OCI-LY7 (cell line): ENCODE measurements at regions not wholly inside any gene's neighbourhood (a gene's known extent, or its start where the extent isn't known, plus 50 kb on each side); places are given as distances from the start of the nearest gene placed in this dataset.

Source experiments
- BruUV-seq: library from RNA; stranded (reverse); fragments of 400-500 nt; replicated peaks from 2 replicates; lab custom pipeline; 2021; lab: Mats Ljungman, UMichigan
- CTCF ChIA-PET: fragments of 300-600 bp; sonication (Branson Sonifier 250); formaldehyde crosslinking; loops from one replicate; lab custom pipeline; 2022; ENCODE audit warnings: antibody characterized with exemption; ENCODE audit not compliant: unreplicated experiment; lab: Charles Lee
- POLR2A ChIA-PET: fragments of 300-600 bp; sonication (Branson Sonifier 250); formaldehyde crosslinking; loops from one replicate; lab custom pipeline; 2022; ENCODE audit warnings: antibody characterized with exemption; lab: Charles Lee
- DNase-seq: peaks from one replicate; pipeline ENCODE4 v3.0.0-alpha.2; 2015; ENCODE audit warnings: low spot score
- H2AFZ ChIP-seq: fragments of 200-600 bp; sonication (generic), shearing (Covaris generic); 2 replicates; pipeline ENCODE4 v1.6.1; 2014; ENCODE audit warnings: mild to moderate bottlenecking, antibody characterized with exemption, low read length, moderate library complexity
- H3K27ac ChIP-seq: fragments of 200-600 bp; sonication (generic); 2 replicates; pipeline ENCODE4 v1.5.1; 2014; ENCODE audit warnings: mixed run types, low read depth, mild to moderate bottlenecking, moderate library complexity, low read length, inconsistent platforms; ENCODE audit not compliant: poor library complexity, severe bottlenecking
- H3K36me3 ChIP-seq: fragments of 200-600 bp; sonication (generic); 2 replicates; pipeline ENCODE4 v1.6.1; 2014; ENCODE audit warnings: mild to moderate bottlenecking, antibody characterized with exemption, low read length, moderate library complexity, mixed read lengths; ENCODE audit not compliant: insufficient read depth
- H3K4me1 ChIP-seq: fragments of 200-600 bp; sonication (generic); 2 replicates; pipeline ENCODE4 v1.5.1; 2014; ENCODE audit warnings: mild to moderate bottlenecking, low read length; ENCODE audit not compliant: insufficient read depth, poor library complexity, severe bottlenecking
- H3K4me2 ChIP-seq: fragments of 200-600 bp; sonication (generic); 2 replicates; pipeline ENCODE4 v1.6.1; 2014; ENCODE audit warnings: mild to moderate bottlenecking, low read length
- H3K4me3 ChIP-seq: fragments of 200-600 bp; sonication (generic); 2 replicates; pipeline ENCODE4 v1.5.1; 2014; ENCODE audit warnings: mild to moderate bottlenecking, low read depth, low read length; ENCODE audit not compliant: poor library complexity, severe bottlenecking
- H3K79me2 ChIP-seq: fragments of 200-600 bp; sonication (generic); 2 replicates; pipeline ENCODE4 v1.6.1; 2016; ENCODE audit warnings: low read depth, mild to moderate bottlenecking, low read length, moderate library complexity, mixed read lengths; ENCODE audit not compliant: insufficient read depth
- H3K9me2 ChIP-seq: fragments of 200-600 bp; sonication (generic); 2 replicates; pipeline ENCODE4 v1.6.1; 2016; ENCODE audit warnings: mild to moderate bottlenecking, low read length, mixed read lengths; ENCODE audit not compliant: insufficient read depth
- H3K9me3 ChIP-seq: fragments of 200-600 bp; sonication (generic); 2 replicates; pipeline ENCODE4 v1.6.1; 2014; ENCODE audit warnings: mild to moderate bottlenecking, mixed run types, low read length, mixed read lengths
- H4K20me1 ChIP-seq: fragments of 200-600 bp; sonication (generic); 2 replicates; pipeline ENCODE4 v1.6.1; 2014; ENCODE audit warnings: mild to moderate bottlenecking, antibody characterized with exemption, low read length, moderate library complexity, mixed read lengths; ENCODE audit not compliant: insufficient read depth
- CTCF ChIP-seq: fragments of 200-600 bp; sonication (generic); conservative IDR thresholded peaks from 2 replicates; pipeline ENCODE4 v1.5.1; 2014; ENCODE audit warnings: mild to moderate bottlenecking, antibody characterized with exemption, low read length, moderate library complexity, mixed read lengths
- EZH2phosphoT487 ChIP-seq: fragments of 200-600 bp; sonication (generic); IDR thresholded peaks from 2 replicates; pipeline ENCODE4 v1.6.1; 2018; ENCODE audit warnings: low read depth, borderline replicate concordance, mild to moderate bottlenecking, mixed run types, antibody characterized with exemption, low read length, moderate library complexity, mixed read lengths
- intact Hi-C: fragments of 100-400 bp; cut with micrococcal nuclease; formaldehyde crosslinking; loops from one replicate; pipeline ENCODE4 v1.10.0; 2022; ENCODE audit not compliant: unreplicated experiment

- ChIA-PET CTCF (no interaction called here), POLR2A (no interaction called here)
- H3K4me2 ChIP-seq, result no peak overlapping the region
- no peaks in the 10 kb centered on the region for H3K79me2 ChIP-seq
- no TSS peak for BruUV-seq
- no peaks in the 10 kb centered on the region for H3K9me3 ChIP-seq
- H2AFZ ChIP-seq, result no peak overlapping the region
- no peaks in the 10 kb centered on the region for H3K9me2 ChIP-seq
- H4K20me1 ChIP-seq, result no peaks in the 10 kb centered on the region
- H3K36me3 ChIP-seq, result no peaks in the 10 kb centered on the region
- intact Hi-C loops, result no loop called here
- no peak overlapping the region for H3K4me3 ChIP-seq
- no peak for TF ChIP-seq CTCF
- no peak for TF ChIP-seq EZH2phosphoT487
- no peak overlapping the region for H3K27ac ChIP-seq
- H3K4me1 ChIP-seq, result no peaks in the 10 kb centered on the region
- DNase-seq, result no peak
Measured at GRCh38 chr4:120452001-120452400, 385.4 kb upstream of the MAD2L1 start.

GRCh38 chr4:120447774-120448173, 381.1 kb upstream of the MAD2L1 start:
- TF ChIP-seq CTCF, result no peak
- no peak for TF ChIP-seq EZH2phosphoT487
- no peaks in the 10 kb centered on the region for H3K9me3 ChIP-seq
- H3K4me2 ChIP-seq, result no peak overlapping the region
- no peak for DNase-seq
- H3K79me2 ChIP-seq, result no peaks in the 10 kb centered on the region
- ChIA-PET CTCF (no interaction called here), POLR2A (no interaction called here)
- intact Hi-C loops, result no loop called here
- H3K4me1 ChIP-seq, result no peaks in the 10 kb centered on the region
- no peaks in the 10 kb centered on the region for H3K9me2 ChIP-seq
- no peak overlapping the region for H3K4me3 ChIP-seq
- no peak overlapping the region for H2AFZ ChIP-seq
- BruUV-seq, result no TSS peak
- H3K36me3 ChIP-seq, result no peaks in the 10 kb centered on the region
- H4K20me1 ChIP-seq, result no peaks in the 10 kb centered on the region
- H3K27ac ChIP-seq, result no peak overlapping the region

GRCh38 chr4:120446051-120446567, 379.5 kb upstream of the MAD2L1 start:
- H3K4me3 ChIP-seq, result no peak overlapping the region
- no peak overlapping the region for H3K4me2 ChIP-seq
- no peak for TF ChIP-seq CTCF
- TF ChIP-seq EZH2phosphoT487, result no peak
- POLR2A ChIA-PET, result no interaction called here
- H3K36me3 ChIP-seq, result no peaks in the 10 kb centered on the region
- no peaks in the 10 kb centered on the region for H4K20me1 ChIP-seq
- no TSS peak for BruUV-seq
- no peaks in the 10 kb centered on the region for H3K4me1 ChIP-seq
- H3K27ac ChIP-seq, result no peak overlapping the region
- no peaks in the 10 kb centered on the region for H3K9me2 ChIP-seq
- intact Hi-C loops, result no loop called here
- H3K79me2 ChIP-seq, result no peaks in the 10 kb centered on the region
- no peaks in the 10 kb centered on the region for H3K9me3 ChIP-seq
- H2AFZ ChIP-seq, result no peak overlapping the region
- no peak for DNase-seq
- CTCF ChIA-PET, result no interaction called here
